ENCODE measurements at regions not wholly inside any gene's neighbourhood (a gene's known extent, or its start where the extent isn't known, plus 50 kb on each side); places are given as distances from the start of the nearest gene placed in this dataset.

GRCh38 chr1:58988752-58989151, 204.9 kb upstream of the JUN start:
- Histone ChIP-seq H4K20me1 (replicated peaks; ENCODE audit: control insufficient read depth, insufficient read depth, low read length) (no peaks in the 10 kb centered on the region), H2AFZ (ENCODE audit: low read depth, low read length) (no peak overlapping the region), H3K4me2 (ENCODE audit: insufficient read depth, low read length) (no peak overlapping the region), H3K36me3 (ENCODE audit: control insufficient read depth, insufficient read depth, low read length) (no peaks in the 10 kb centered on the region), H3K79me2 (ENCODE audit: control insufficient read depth, insufficient read depth, low read length) (no peaks in the 10 kb centered on the region), H3K27ac (ENCODE audit: extremely low read depth, low read depth, low read length) (no peak overlapping the region), H3K9me1 (ENCODE audit: control insufficient read depth, insufficient read depth, low read length) (no peaks in the 10 kb centered on the region), H3K27me3 (ENCODE audit: control insufficient read depth in 2 of 2, insufficient read depth in 2 of 2, low read length in 2 of 2) (peaks cover 0 to 2% of the 10 kb centered on the region in 2 experiments; a peak in 1 of 5 replicates), H3K9me3 (replicated peaks; ENCODE audit: control insufficient read depth, insufficient read depth, low read depth, low read length) (no peaks in the 10 kb centered on the region), H3K4me1 (replicated peaks in 1 of 2; ENCODE audit: control insufficient read depth in 2 of 2, insufficient read depth in 2 of 2, low read length in 2 of 2) (no peaks in the 10 kb centered on the region), H3K4me3 (no peak overlapping the region), H3K9ac (ENCODE audit: insufficient read depth in 1 of 2, low read depth in 2 of 2, low read length in 2 of 2) (no peak overlapping the region)
- ChIA-PET CTCF (ENCODE audit: low intra/inter-chr PET ratio) (no interaction called here), POLR2A (interaction anchor here (0.5 kb wide), 1 partner anchor 52 kb away, joined by 4 read pairs; no protein-coding TSS in a partner anchor)
- no TSS peak for BruUV-seq (replicated peaks)
- intact Hi-C loops (cut with micrococcal nuclease) (no loop called here), in situ Hi-C loops (cut with MboI) (no loop called here)
- DNase-seq (ENCODE audit: extremely low read depth in 1 of 4, low spot score in 3 of 4) (no peak), ATAC-seq (no peak), FAIRE-seq (no peak)
- TF ChIP-seq ETV1 (tag; conservative IDR thresholded peaks at IDR 0.05; ENCODE audit: low read depth): no peak
- no peak for TF ChIP-seq CBX5 (IDR thresholded peaks at IDR 0.05; ENCODE audit: borderline replicate concordance, low read depth)
- no peak for TF ChIP-seq HNRNPK (IDR thresholded peaks at IDR 0.05; ENCODE audit: low read depth, low read length, poor library complexity, severe bottlenecking)
- TF ChIP-seq SAFB2 (IDR thresholded peaks at IDR 0.05; ENCODE audit: borderline replicate concordance, low read depth, low read length, severe bottlenecking): no peak
- TF ChIP-seq KDM5B (IDR thresholded peaks at IDR 0.05; ENCODE audit: insufficient replicate concordance, low read depth, low read length): no peak
- TF ChIP-seq, protein P1, sequence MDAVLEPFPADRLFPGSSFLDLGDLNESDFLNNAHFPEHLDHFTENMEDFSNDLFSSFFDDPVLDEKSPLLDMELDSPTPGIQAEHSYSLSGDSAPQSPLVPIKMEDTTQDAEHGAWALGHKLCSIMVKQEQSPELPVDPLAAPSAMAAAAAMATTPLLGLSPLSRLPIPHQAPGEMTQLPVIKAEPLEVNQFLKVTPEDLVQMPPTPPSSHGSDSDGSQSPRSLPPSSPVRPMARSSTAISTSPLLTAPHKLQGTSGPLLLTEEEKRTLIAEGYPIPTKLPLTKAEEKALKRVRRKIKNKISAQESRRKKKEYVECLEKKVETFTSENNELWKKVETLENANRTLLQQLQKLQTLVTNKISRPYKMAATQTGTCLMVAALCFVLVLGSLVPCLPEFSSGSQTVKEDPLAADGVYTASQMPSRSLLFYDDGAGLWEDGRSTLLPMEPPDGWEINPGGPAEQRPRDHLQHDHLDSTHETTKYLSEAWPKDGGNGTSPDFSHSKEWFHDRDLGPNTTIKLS (IDR thresholded peaks at IDR 0.05; ENCODE audit: borderline replicate concordance, low read depth): no peak
- no peak for TF ChIP-seq ZKSCAN3 (CRISPR knock-in tag; IDR thresholded peaks at IDR 0.05)
- TF ChIP-seq CCNT2 (IDR thresholded peaks at IDR 0.05; ENCODE audit: borderline replicate concordance, extremely low read depth, insufficient read length, low read depth, low read length): no peak
